ENCODE measurements at regions not wholly inside any gene's neighbourhood (a gene's known extent, or its start where the extent isn't known, plus 50 kb on each side); places are given as distances from the start of the nearest gene placed in this dataset.
"Not testable (repeated sequence)": the region's sequence is repeated elsewhere in the genome, so short reads cannot be mapped to it uniquely, and the experiment has no call there.

- Histone ChIP-seq H3K36me3 (ENCODE audit: control insufficient read depth in 1 of 2, insufficient read depth in 2 of 2, low read length in 2 of 2) (peaks cover 0 to 5% of the 10 kb centered on the region in 2 donors), H3K4me3 (ENCODE audit: low read depth in 1 of 2, low read length in 2 of 2) (no peak overlapping the region), H3K27me3 (ENCODE audit: control insufficient read depth in 1 of 2, insufficient read depth in 2 of 2, low read length in 2 of 2) (no peaks in the 10 kb centered on the region), H3K27ac (ENCODE audit: low read depth, low read length) (no peak overlapping the region), H3K4me1 (ENCODE audit: control insufficient read depth in 1 of 2, insufficient read depth in 2 of 2, low read length in 2 of 2) (no peaks in the 10 kb centered on the region), H3K9ac (ENCODE audit: low read depth in 1 of 2, low read length in 2 of 2) (no peak overlapping the region), H3K9me3 (ENCODE audit: control insufficient read depth in 1 of 2, low read length in 2 of 2) (no peaks in the 10 kb centered on the region)
Measured at GRCh38 chr11:70891844-70892380, 360.5 kb downstream of the SHANK2 start.

- Histone ChIP-seq H3K9ac (ENCODE audit: low read depth in 1 of 2, low read length in 2 of 2) (no peak overlapping the region), H3K27ac (ENCODE audit: low read depth, low read length) (no peak overlapping the region), H3K4me3 (ENCODE audit: low read depth in 1 of 2, low read length in 2 of 2) (no peak overlapping the region), H3K4me1 (ENCODE audit: control insufficient read depth in 1 of 2, insufficient read depth in 2 of 2, low read length in 2 of 2) (no peaks in the 10 kb centered on the region), H3K9me3 (ENCODE audit: control insufficient read depth in 1 of 2, low read length in 2 of 2) (no peaks in the 10 kb centered on the region), H3K36me3 (ENCODE audit: control insufficient read depth in 1 of 2, insufficient read depth in 2 of 2, low read length in 2 of 2) (peaks cover 0 to 5% of the 10 kb centered on the region in 2 donors), H3K27me3 (ENCODE audit: control insufficient read depth in 1 of 2, insufficient read depth in 2 of 2, low read length in 2 of 2) (no peaks in the 10 kb centered on the region)
Measured at GRCh38 chr11:70892889-70893288, 359.5 kb downstream of the SHANK2 start.

GRCh38 chr11:70894566-70895365, 357.6 kb downstream of the SHANK2 start:
- H3K27me3 ChIP-seq (ENCODE audit: control insufficient read depth in 1 of 2, insufficient read depth in 2 of 2, low read length in 2 of 2), result no peaks in the 10 kb centered on the region
- H3K4me1 ChIP-seq (ENCODE audit: control insufficient read depth in 1 of 2, insufficient read depth in 2 of 2, low read length in 2 of 2), result no peaks in the 10 kb centered on the region
- H3K4me3 ChIP-seq (ENCODE audit: low read depth in 1 of 2, low read length in 2 of 2), result no peak overlapping the region
- H3K27ac ChIP-seq (ENCODE audit: low read depth, low read length), result no peak overlapping the region
- peaks cover 0 to 5% of the 10 kb centered on the region in 2 donors for H3K36me3 ChIP-seq (ENCODE audit: control insufficient read depth in 1 of 2, insufficient read depth in 2 of 2, low read length in 2 of 2)
- H3K9me3 ChIP-seq (ENCODE audit: control insufficient read depth in 1 of 2, low read length in 2 of 2), result no peaks in the 10 kb centered on the region
- no peak overlapping the region for H3K9ac ChIP-seq (ENCODE audit: low read depth in 1 of 2, low read length in 2 of 2)

- H3K9ac ChIP-seq (ENCODE audit: low read depth in 1 of 2, low read length in 2 of 2), result no peak overlapping the region
Measured at GRCh38 chr11:70895366-70895670, 357.1 kb downstream of the SHANK2 start.

GRCh38 chr11:70897429-70897828, 354.9 kb downstream of the SHANK2 start:
- Histone ChIP-seq H3K4me3 (ENCODE audit: low read depth in 1 of 2, low read length in 2 of 2) (no peak overlapping the region), H3K36me3 (ENCODE audit: control insufficient read depth in 1 of 2, insufficient read depth in 2 of 2, low read length in 2 of 2) (peaks cover 0 to 5% of the 10 kb centered on the region in 2 donors), H3K4me1 (ENCODE audit: control insufficient read depth in 1 of 2, insufficient read depth in 2 of 2, low read length in 2 of 2) (no peaks in the 10 kb centered on the region), H3K9ac (ENCODE audit: low read depth in 1 of 2, low read length in 2 of 2) (no peak overlapping the region), H3K27ac (ENCODE audit: low read depth, low read length) (no peak overlapping the region), H3K9me3 (ENCODE audit: control insufficient read depth in 1 of 2, low read length in 2 of 2) (no peaks in the 10 kb centered on the region), H3K27me3 (ENCODE audit: control insufficient read depth in 1 of 2, insufficient read depth in 2 of 2, low read length in 2 of 2) (no peaks in the 10 kb centered on the region)

More at GRCh38 chr11:70895366-70895670, 357.1 kb downstream of the SHANK2 start:
- no peaks in the 10 kb centered on the region for H3K27me3 ChIP-seq (ENCODE audit: control insufficient read depth in 1 of 2, insufficient read depth in 2 of 2, low read length in 2 of 2)
- H3K4me3 ChIP-seq (ENCODE audit: low read depth in 1 of 2, low read length in 2 of 2), result no peak overlapping the region
- no peak overlapping the region for H3K27ac ChIP-seq (ENCODE audit: low read depth, low read length)
- no peaks in the 10 kb centered on the region for H3K4me1 ChIP-seq (ENCODE audit: control insufficient read depth in 1 of 2, insufficient read depth in 2 of 2, low read length in 2 of 2)
- H3K9me3 ChIP-seq (ENCODE audit: control insufficient read depth in 1 of 2, low read length in 2 of 2), result no peaks in the 10 kb centered on the region
- H3K36me3 ChIP-seq (ENCODE audit: control insufficient read depth in 1 of 2, insufficient read depth in 2 of 2, low read length in 2 of 2), result peaks cover 0 to 5% of the 10 kb centered on the region in 2 donors

GRCh38 chr11:70899616-70900015, 352.8 kb downstream of the SHANK2 start:
- Histone ChIP-seq H3K9me3 (ENCODE audit: control insufficient read depth in 1 of 2, low read length in 2 of 2) (no peaks in the 10 kb centered on the region), H3K27me3 (ENCODE audit: control insufficient read depth in 1 of 2, insufficient read depth in 2 of 2, low read length in 2 of 2) (no peaks in the 10 kb centered on the region), H3K4me3 (ENCODE audit: low read depth in 1 of 2, low read length in 2 of 2) (no peak overlapping the region), H3K9ac (ENCODE audit: low read depth in 1 of 2, low read length in 2 of 2) (no peak overlapping the region), H3K27ac (ENCODE audit: low read depth, low read length) (no peak overlapping the region), H3K4me1 (ENCODE audit: control insufficient read depth in 1 of 2, insufficient read depth in 2 of 2, low read length in 2 of 2) (no peaks in the 10 kb centered on the region), H3K36me3 (ENCODE audit: control insufficient read depth in 1 of 2, insufficient read depth in 2 of 2, low read length in 2 of 2) (no peaks in the 10 kb centered on the region)

- no peaks in the 10 kb centered on the region for H3K4me1 ChIP-seq (ENCODE audit: control insufficient read depth in 1 of 2, insufficient read depth in 2 of 2, low read length in 2 of 2)
- H3K27ac ChIP-seq (ENCODE audit: low read depth, low read length), result no peak overlapping the region
- H3K9me3 ChIP-seq (ENCODE audit: control insufficient read depth in 1 of 2, low read length in 2 of 2), result no peaks in the 10 kb centered on the region
- no peak overlapping the region for H3K4me3 ChIP-seq (ENCODE audit: low read depth in 1 of 2, low read length in 2 of 2)
- H3K27me3 ChIP-seq (ENCODE audit: control insufficient read depth in 1 of 2, insufficient read depth in 2 of 2, low read length in 2 of 2), result no peaks in the 10 kb centered on the region
- no peak overlapping the region for H3K9ac ChIP-seq (ENCODE audit: low read depth in 1 of 2, low read length in 2 of 2)
- H3K36me3 ChIP-seq (ENCODE audit: control insufficient read depth in 1 of 2, insufficient read depth in 2 of 2, low read length in 2 of 2), result no peaks in the 10 kb centered on the region
Measured at GRCh38 chr11:70900540-70900939, 351.8 kb downstream of the SHANK2 start.

GRCh38 chr11:70901951-70902521, 350.3 kb downstream of the SHANK2 start:
- Histone ChIP-seq H3K9ac (ENCODE audit: low read depth in 1 of 2, low read length in 2 of 2) (no peak overlapping the region), H3K36me3 (ENCODE audit: control insufficient read depth in 1 of 2, insufficient read depth in 2 of 2, low read length in 2 of 2) (no peaks in the 10 kb centered on the region), H3K4me3 (ENCODE audit: low read depth in 1 of 2, low read length in 2 of 2) (no peak overlapping the region), H3K4me1 (ENCODE audit: control insufficient read depth in 1 of 2, insufficient read depth in 2 of 2, low read length in 2 of 2) (no peaks in the 10 kb centered on the region), H3K27ac (ENCODE audit: low read depth, low read length) (no peak overlapping the region), H3K9me3 (ENCODE audit: control insufficient read depth in 1 of 2, low read length in 2 of 2) (no peaks in the 10 kb centered on the region), H3K27me3 (ENCODE audit: control insufficient read depth in 1 of 2, insufficient read depth in 2 of 2, low read length in 2 of 2) (no peaks in the 10 kb centered on the region)

- H3K9ac ChIP-seq (ENCODE audit: low read depth in 1 of 2, low read length in 2 of 2); H3K4me3 ChIP-seq (ENCODE audit: low read depth in 1 of 2, low read length in 2 of 2); H3K27me3 ChIP-seq (ENCODE audit: control insufficient read depth in 1 of 2, insufficient read depth in 2 of 2, low read length in 2 of 2); H3K4me1 ChIP-seq (ENCODE audit: control insufficient read depth in 1 of 2, insufficient read depth in 2 of 2, low read length in 2 of 2); H3K27ac ChIP-seq (ENCODE audit: low read depth, low read length); H3K36me3 ChIP-seq (ENCODE audit: control insufficient read depth in 1 of 2, insufficient read depth in 2 of 2, low read length in 2 of 2); H3K9me3 ChIP-seq (ENCODE audit: control insufficient read depth in 1 of 2, low read length in 2 of 2): not testable (repeated sequence)
Measured at GRCh38 chr11:70903229-70903628, 349.1 kb downstream of the SHANK2 start.

- no peaks in the 10 kb centered on the region for H3K9me3 ChIP-seq (ENCODE audit: control insufficient read depth in 1 of 2, low read length in 2 of 2)
- no peaks in the 10 kb centered on the region for H3K27me3 ChIP-seq (ENCODE audit: control insufficient read depth in 1 of 2, insufficient read depth in 2 of 2, low read length in 2 of 2)
- no peaks in the 10 kb centered on the region for H3K4me1 ChIP-seq (ENCODE audit: control insufficient read depth in 1 of 2, insufficient read depth in 2 of 2, low read length in 2 of 2)
- H3K9ac ChIP-seq (ENCODE audit: low read depth in 1 of 2, low read length in 2 of 2), result no peak overlapping the region
- H3K4me3 ChIP-seq (ENCODE audit: low read depth in 1 of 2, low read length in 2 of 2), result no peak overlapping the region
- no peaks in the 10 kb centered on the region for H3K36me3 ChIP-seq (ENCODE audit: control insufficient read depth in 1 of 2, insufficient read depth in 2 of 2, low read length in 2 of 2)
- no peak overlapping the region for H3K27ac ChIP-seq (ENCODE audit: low read depth, low read length)
Measured at GRCh38 chr11:70906101-70906500, 346.3 kb downstream of the SHANK2 start.

Data from duodenal mucosa (tissue), 2 donors.